ENCODE measurements at regions not wholly inside any gene's neighbourhood (a gene's known extent, or its start where the extent isn't known, plus 50 kb on each side); places are given as distances from the start of the nearest gene placed in this dataset.

GRCh38 chr5:4363045-4363444 is 767.4 kb downstream of the IRX1 start:
- TF ChIP-seq CTCF (IDR thresholded peaks at IDR 0.05) (no peak), POLR2A (IDR thresholded peaks at IDR 0.05) (no peak)
